ENCODE measurements at regions not wholly inside any gene's neighbourhood (a gene's known extent, or its start where the extent isn't known, plus 50 kb on each side); places are given as distances from the start of the nearest gene placed in this dataset.

DNA sequence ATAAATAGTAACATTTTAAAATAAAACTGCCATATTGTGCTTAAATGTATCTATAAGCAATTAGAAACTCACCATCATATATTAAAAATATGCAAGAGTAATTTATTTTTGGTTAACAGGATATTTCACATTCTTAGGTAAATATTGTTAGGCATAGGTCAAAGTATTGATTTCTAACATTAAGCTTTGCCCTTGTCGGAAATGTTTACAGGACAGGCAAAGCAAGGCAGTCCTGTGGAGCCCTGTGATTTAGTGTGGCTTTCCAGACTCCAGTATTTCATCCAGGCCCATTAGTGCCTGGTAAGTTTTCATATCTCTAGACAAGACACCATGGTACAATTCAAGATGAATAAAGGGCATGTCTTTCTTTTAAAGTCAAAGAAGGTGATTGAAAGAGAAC, 114.9 kb upstream of the LARGE1 start:
- TF ChIP-seq RAD21 (conservative IDR thresholded peaks at IDR 0.05 in 1 of 2, IDR thresholded peaks at IDR 0.05 in 1 of 2) (no peak), JUNB (IDR thresholded peaks at IDR 0.05) (no peak), CTCF (IDR thresholded peaks at IDR 0.05) (no peak), MAZ (IDR thresholded peaks at IDR 0.05; ENCODE audit: borderline replicate concordance, low read depth, low read length) (no peak), EP300 (IDR thresholded peaks at IDR 0.05) (no peak), HMGXB4 (CRISPR knock-in tag; IDR thresholded peaks at IDR 0.05; ENCODE audit: borderline replicate concordance) (no peak), CHD2 (IDR thresholded peaks at IDR 0.05; ENCODE audit: low read length, partially characterized antibody) (no peak), TP53 (CRISPR knock-in tag; IDR thresholded peaks at IDR 0.05) (no peak), MAFK (IDR thresholded peaks at IDR 0.05; ENCODE audit: partially characterized antibody) (no peak)
